H9 (cell line): ENCODE measurements at regions not wholly inside any gene's neighbourhood (a gene's known extent, or its start where the extent isn't known, plus 50 kb on each side); places are given as distances from the start of the nearest gene placed in this dataset.

Experiments
- DNase-seq: peaks from one replicate; pipeline ENCODE4 v3.0.0-alpha.2; 2017
- H2AFZ ChIP-seq: one replicate; pipeline ENCODE4 v1.6.1; 2013; ENCODE audit warnings: mild to moderate bottlenecking, low read length, control low read depth, moderate library complexity
- H2AK5ac ChIP-seq: 2 replicates; pipeline ENCODE4 v1.6.1; 2013; ENCODE audit warnings: low read length, control low read depth, mixed read lengths; ENCODE audit not compliant: insufficient read length
- H2BK120ac ChIP-seq: one replicate; pipeline ENCODE4 v1.6.1; 2013; ENCODE audit warnings: low read depth, mild to moderate bottlenecking, low read length, control low read depth, inconsistent platforms; ENCODE audit not compliant: poor library complexity, severe bottlenecking
- H2BK12ac ChIP-seq: 2 replicates; pipeline ENCODE4 v1.6.1; 2013; ENCODE audit warnings: low read length, control low read depth, mixed read lengths, low read depth; ENCODE audit not compliant: insufficient read length
- H2BK15ac ChIP-seq: 2 replicates; pipeline ENCODE4 v1.6.1; 2013; ENCODE audit warnings: low read depth, low read length, control low read depth
- H2BK20ac ChIP-seq: one replicate; pipeline ENCODE4 v1.6.1; 2013; ENCODE audit warnings: low read depth, mild to moderate bottlenecking, low read length, control low read depth, inconsistent platforms; ENCODE audit not compliant: poor library complexity, severe bottlenecking
- H2BK5ac ChIP-seq: 2 replicates; pipeline ENCODE4 v1.6.1; 2013; ENCODE audit warnings: low read length, control low read depth, mixed read lengths; ENCODE audit not compliant: insufficient read length
- H3K14ac ChIP-seq: 2 replicates; pipeline ENCODE4 v1.6.1; 2013; ENCODE audit warnings: low read length, control low read depth; ENCODE audit not compliant: insufficient read depth
- H3K18ac ChIP-seq: 2 replicates; pipeline ENCODE4 v1.6.1; 2013; ENCODE audit warnings: low read depth, mild to moderate bottlenecking, mixed read lengths, low read length, control low read depth; ENCODE audit not compliant: insufficient read length
- H3K23ac ChIP-seq: 2 replicates; pipeline ENCODE4 v1.6.1; 2013; ENCODE audit warnings: low read length, control low read depth, mixed read lengths, low read depth; ENCODE audit not compliant: insufficient read length
- H3K23me2 ChIP-seq: 2 replicates; pipeline ENCODE4 v1.6.1; 2013; ENCODE audit warnings: low read depth, mild to moderate bottlenecking, mixed read lengths, low read length, control low read depth; ENCODE audit not compliant: insufficient read length, poor library complexity, severe bottlenecking
- H3K27ac ChIP-seq: 2 replicates; pipeline ENCODE4 v1.5.1; 2013; ENCODE audit warnings: low read length, control low read depth, mixed read lengths, low read depth; ENCODE audit not compliant: insufficient read length
- H3K27me3 ChIP-seq: 2 replicates; pipeline ENCODE4 v1.6.1; 2013; ENCODE audit warnings: low read length, control low read depth, inconsistent platforms; ENCODE audit not compliant: insufficient read depth
- H3K4ac ChIP-seq: 2 replicates; pipeline ENCODE4 v1.6.1; 2013; ENCODE audit warnings: low read depth, mild to moderate bottlenecking, control low read depth, inconsistent platforms, low read length, moderate library complexity
- H3K4me1 ChIP-seq: 2 replicates; pipeline ENCODE4 v1.6.1; 2013; ENCODE audit warnings: low read length, control low read depth, inconsistent platforms; ENCODE audit not compliant: insufficient read depth
- H3K4me2 ChIP-seq: 2 replicates; pipeline ENCODE4 v1.6.1; 2013; ENCODE audit warnings: low read length, control low read depth, mixed read lengths; ENCODE audit not compliant: insufficient read length, insufficient read depth
- H3K56ac ChIP-seq: 2 replicates; pipeline ENCODE4 v1.6.1; 2013; ENCODE audit warnings: low read depth, mild to moderate bottlenecking, mixed read lengths, low read length, control low read depth; ENCODE audit not compliant: insufficient read length
- H3K79me1 ChIP-seq: 2 replicates; pipeline ENCODE4 v1.6.1; 2013; ENCODE audit warnings: low read depth, mild to moderate bottlenecking, moderate library complexity, low read length, control low read depth, inconsistent platforms; ENCODE audit not compliant: insufficient read depth, poor library complexity, severe bottlenecking
- H3K79me2 ChIP-seq: 2 replicates; pipeline ENCODE4 v1.6.1; 2013; ENCODE audit warnings: low read length, control low read depth, inconsistent platforms; ENCODE audit not compliant: insufficient read depth
- H3K9ac ChIP-seq: 2 replicates; pipeline ENCODE4 v1.6.1; 2013; ENCODE audit warnings: low read length, control low read depth, mixed read lengths; ENCODE audit not compliant: insufficient read length; ENCODE audit errors: extremely low read depth
- H3K9me3 ChIP-seq: one replicate; pipeline ENCODE4 v1.6.1; 2013; ENCODE audit warnings: low read depth, low read length, inconsistent platforms; ENCODE audit not compliant: control insufficient read depth
- H3T11ph ChIP-seq: one replicate; pipeline ENCODE4 v1.6.1; 2013; ENCODE audit warnings: mild to moderate bottlenecking, low read length, control low read depth, inconsistent platforms
- H4K20me1 ChIP-seq: one replicate; pipeline ENCODE4 v1.6.1; 2013; ENCODE audit not compliant: control insufficient read depth, insufficient read length, insufficient read depth
- H4K5ac ChIP-seq: 2 replicates; pipeline ENCODE4 v1.6.1; 2013; ENCODE audit warnings: low read depth, mild to moderate bottlenecking, mixed read lengths, low read length, control low read depth; ENCODE audit not compliant: insufficient read length
- H4K8ac ChIP-seq: replicated peaks from 2 replicates; pipeline ENCODE4 v1.6.1; 2013; ENCODE audit warnings: low read length, control low read depth, mixed read lengths, low read depth; ENCODE audit not compliant: insufficient read length
- H4K91ac ChIP-seq: 2 replicates; pipeline ENCODE4 v1.6.1; 2013; ENCODE audit warnings: low read depth, mild to moderate bottlenecking, moderate library complexity, mixed read lengths, low read length, control low read depth; ENCODE audit not compliant: insufficient read length
- H3K27ac Mint-ChIP-seq, 3 experiments: 2 replicates in 2 of 3; 3 replicates in 1 of 3; pipeline ENCODE4 v1.8.0; 2020 to 2021; ENCODE audit warnings: mixed read lengths in 3 of 3, mild to moderate bottlenecking in 1 of 3, moderate library complexity in 1 of 3
- H3K27me3 Mint-ChIP-seq: 2 replicates; pipeline ENCODE4 v1.8.0; 2021; ENCODE audit warnings: low read depth, mild to moderate bottlenecking, moderate library complexity, mixed read lengths
- H3K36me3 Mint-ChIP-seq, 3 experiments: 2 replicates in 2 of 3; 3 replicates in 1 of 3; pipeline ENCODE4 v1.8.0; 2020 to 2021; ENCODE audit warnings: low read depth in 3 of 3, mixed read lengths in 3 of 3; ENCODE audit not compliant: insufficient read depth in 1 of 3
- H3K4me1 Mint-ChIP-seq, 2 experiments: 2 replicates each; pipeline ENCODE4 v1.8.0; 2020; ENCODE audit warnings: mixed read lengths in 2 of 2
- H3K4me3 Mint-ChIP-seq, 2 experiments: 2 replicates in 1 of 2; 3 replicates in 1 of 2; pipeline ENCODE4 v1.8.0; 2020 to 2021; ENCODE audit warnings: mild to moderate bottlenecking in 2 of 2, mixed read lengths in 2 of 2, moderate library complexity in 1 of 2
- H3K9me3 Mint-ChIP-seq, 2 experiments: 2 replicates in 1 of 2; 3 replicates in 1 of 2; pipeline ENCODE4 v1.8.0; 2020; ENCODE audit warnings: mild to moderate bottlenecking in 2 of 2, mixed read lengths in 2 of 2, moderate library complexity in 1 of 2
- WGBS: extraction: QIAGEN DNeasy Blood & Tissue Kit; methylation state at CpG from one replicate; pipeline ENCODE4 v1.1.7; 2013; ENCODE audit warnings: missing lambda C conversion rate, low lambda C conversion rate, mixed read lengths; ENCODE audit not compliant: insufficient read length; ENCODE audit errors: extremely low coverage; 5-methylcytosine and 5-hydroxymethylcytosine counted together
- TF ChIP-seq, protein P1 (sequence below): fragments of 200-600 bp; sonication (generic); conservative IDR thresholded peaks from 3 replicates; pipeline ENCODE4 v1.8.0; 2021; ENCODE audit warnings: antibody characterized with exemption, mild to moderate bottlenecking

DNA sequence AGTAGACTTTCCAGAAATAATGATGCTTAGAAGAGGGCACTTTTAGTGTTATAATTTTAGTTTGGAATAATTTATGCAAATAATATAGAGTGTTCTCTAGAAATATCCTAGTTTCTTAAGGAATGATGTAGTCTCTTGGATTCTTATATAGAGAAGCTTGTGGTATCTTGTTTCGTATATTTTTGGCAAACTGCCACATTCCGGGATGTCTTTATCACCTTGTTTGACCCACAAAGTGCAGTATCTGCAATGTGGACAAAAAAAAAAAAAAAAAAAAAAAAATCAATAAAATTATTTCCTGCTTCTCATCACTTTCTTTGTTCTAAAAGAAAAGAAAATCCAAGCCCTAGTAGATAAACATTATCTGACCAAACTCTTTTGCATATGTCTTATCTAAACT lies 1577.7 kb upstream of the TENM3 start:
- no peak overlapping the region for H4K8ac ChIP-seq
- H4K91ac ChIP-seq, result no peak overlapping the region
- no peak overlapping the region for H3K27ac ChIP-seq
- no peaks in the 10 kb centered on the region for H3K79me2 ChIP-seq
- H2BK15ac ChIP-seq, result no peak overlapping the region
- no peaks in the 10 kb centered on the region for H3K23me2 ChIP-seq
- H3K56ac ChIP-seq, result no peak overlapping the region
- no peak overlapping the region for H3T11ph ChIP-seq
- no peak overlapping the region for H3K4ac ChIP-seq
- WGBS, result no CpG with 5 or more reads among the region's 2 CpGs
- no peak overlapping the region for H3K18ac ChIP-seq
- H3K27ac Mint-ChIP-seq, result no peak overlapping the region
- no peak overlapping the region for H3K23ac ChIP-seq
- peaks cover 5 to 10% of the 10 kb centered on the region in 2 experiments for H3K4me1 Mint-ChIP-seq
- H3K79me1 ChIP-seq, result no peaks in the 10 kb centered on the region
- no peak overlapping the region for H3K4me3 Mint-ChIP-seq
- H2BK5ac ChIP-seq, result no peak overlapping the region
- no peaks in the 10 kb centered on the region for H3K36me3 Mint-ChIP-seq
- no peaks in the 10 kb centered on the region for H3K9me3 Mint-ChIP-seq
- no peaks in the 10 kb centered on the region for H3K27me3 Mint-ChIP-seq
- H3K14ac ChIP-seq, result no peak overlapping the region
- no peak overlapping the region for H3K9ac ChIP-seq
- no peak overlapping the region for H2BK12ac ChIP-seq
- no peak for DNase-seq
- no peak overlapping the region for H2AK5ac ChIP-seq
- H3K27me3 ChIP-seq, result no peaks in the 10 kb centered on the region
- no peak overlapping the region for H2BK20ac ChIP-seq
- H2BK120ac ChIP-seq, result no peak overlapping the region
- H4K20me1 ChIP-seq, result no peaks in the 10 kb centered on the region
- H3K4me2 ChIP-seq, result no peak overlapping the region
- no peak overlapping the region for H4K5ac ChIP-seq
- H2AFZ ChIP-seq, result no peak overlapping the region
- no peaks in the 10 kb centered on the region for H3K9me3 ChIP-seq
- TF ChIP-seq, protein P1, sequence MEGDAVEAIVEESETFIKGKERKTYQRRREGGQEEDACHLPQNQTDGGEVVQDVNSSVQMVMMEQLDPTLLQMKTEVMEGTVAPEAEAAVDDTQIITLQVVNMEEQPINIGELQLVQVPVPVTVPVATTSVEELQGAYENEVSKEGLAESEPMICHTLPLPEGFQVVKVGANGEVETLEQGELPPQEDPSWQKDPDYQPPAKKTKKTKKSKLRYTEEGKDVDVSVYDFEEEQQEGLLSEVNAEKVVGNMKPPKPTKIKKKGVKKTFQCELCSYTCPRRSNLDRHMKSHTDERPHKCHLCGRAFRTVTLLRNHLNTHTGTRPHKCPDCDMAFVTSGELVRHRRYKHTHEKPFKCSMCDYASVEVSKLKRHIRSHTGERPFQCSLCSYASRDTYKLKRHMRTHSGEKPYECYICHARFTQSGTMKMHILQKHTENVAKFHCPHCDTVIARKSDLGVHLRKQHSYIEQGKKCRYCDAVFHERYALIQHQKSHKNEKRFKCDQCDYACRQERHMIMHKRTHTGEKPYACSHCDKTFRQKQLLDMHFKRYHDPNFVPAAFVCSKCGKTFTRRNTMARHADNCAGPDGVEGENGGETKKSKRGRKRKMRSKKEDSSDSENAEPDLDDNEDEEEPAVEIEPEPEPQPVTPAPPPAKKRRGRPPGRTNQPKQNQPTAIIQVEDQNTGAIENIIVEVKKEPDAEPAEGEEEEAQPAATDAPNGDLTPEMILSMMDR, result no peak
- no peaks in the 10 kb centered on the region for H3K4me1 ChIP-seq
